Keratinocyte (primary cell): ENCODE measurements at regions not wholly inside any gene's neighbourhood (a gene's known extent, or its start where the extent isn't known, plus 50 kb on each side); places are given as distances from the start of the nearest gene placed in this dataset.
"Not testable (repeated sequence)": the region's sequence is repeated elsewhere in the genome, so short reads cannot be mapped to it uniquely, and the experiment has no call there.

Source experiments
- CTCF ChIP-seq, 3 experiments: IDR thresholded peaks in 1 of 3; conservative IDR thresholded peaks in 1 of 3; optimal IDR thresholded peaks in 1 of 3; 2 replicates in 2 of 3; 3 replicates in 1 of 3; pipeline versions ENCODE3 to v1.5.1; 2011; ENCODE audit warnings: low read length in 3 of 3, mild to moderate bottlenecking in 3 of 3, moderate library complexity in 2 of 3, control low read depth in 1 of 3, inconsistent platforms in 1 of 3; ENCODE audit not compliant: insufficient read depth in 2 of 3; ENCODE audit errors: extremely low read depth in 1 of 3
- EZH2 ChIP-seq: IDR thresholded peaks from one replicate; pipeline ENCODE4 v1.6.1; 2012; ENCODE audit warnings: inconsistent platforms, mild to moderate bottlenecking, low read length, moderate library complexity

GRCh38 chr5:135730161-135730560 lies 104.3 kb upstream of the SLC25A48 start:
- TF ChIP-seq CTCF (optimal IDR thresholded peaks at IDR 0.05 in 1 of 3, IDR thresholded peaks at IDR 0.05 in 1 of 3, conservative IDR thresholded peaks at IDR 0.05 in 1 of 3; ENCODE audit: extremely low read depth in 1 of 3, insufficient read depth in 2 of 3, low read length in 3 of 3); EZH2: not testable (repeated sequence)
